ENCODE measurements at regions not wholly inside any gene's neighbourhood (a gene's known extent, or its start where the extent isn't known, plus 50 kb on each side); places are given as distances from the start of the nearest gene placed in this dataset.

DNA sequence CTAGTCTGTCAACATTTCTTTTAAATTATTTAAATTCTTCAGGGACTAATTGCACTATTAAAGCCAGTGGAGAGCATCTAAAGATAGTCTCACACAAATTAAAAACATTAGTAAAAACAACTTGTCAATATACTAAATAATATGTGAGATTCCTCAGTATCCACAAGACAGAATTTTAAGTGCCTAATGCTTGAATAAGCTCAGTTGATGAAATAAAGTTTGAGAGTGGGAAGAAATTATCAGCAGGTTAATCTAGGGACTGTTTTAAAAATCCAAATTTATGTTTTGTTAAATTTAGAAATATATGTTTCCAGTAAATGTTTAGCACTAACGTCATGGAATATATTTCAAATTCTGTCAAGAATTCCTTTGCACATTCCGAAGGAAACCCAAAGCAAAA is 105.2 kb downstream of the SLC41A2 start:
- TF ChIP-seq, protein P1, sequence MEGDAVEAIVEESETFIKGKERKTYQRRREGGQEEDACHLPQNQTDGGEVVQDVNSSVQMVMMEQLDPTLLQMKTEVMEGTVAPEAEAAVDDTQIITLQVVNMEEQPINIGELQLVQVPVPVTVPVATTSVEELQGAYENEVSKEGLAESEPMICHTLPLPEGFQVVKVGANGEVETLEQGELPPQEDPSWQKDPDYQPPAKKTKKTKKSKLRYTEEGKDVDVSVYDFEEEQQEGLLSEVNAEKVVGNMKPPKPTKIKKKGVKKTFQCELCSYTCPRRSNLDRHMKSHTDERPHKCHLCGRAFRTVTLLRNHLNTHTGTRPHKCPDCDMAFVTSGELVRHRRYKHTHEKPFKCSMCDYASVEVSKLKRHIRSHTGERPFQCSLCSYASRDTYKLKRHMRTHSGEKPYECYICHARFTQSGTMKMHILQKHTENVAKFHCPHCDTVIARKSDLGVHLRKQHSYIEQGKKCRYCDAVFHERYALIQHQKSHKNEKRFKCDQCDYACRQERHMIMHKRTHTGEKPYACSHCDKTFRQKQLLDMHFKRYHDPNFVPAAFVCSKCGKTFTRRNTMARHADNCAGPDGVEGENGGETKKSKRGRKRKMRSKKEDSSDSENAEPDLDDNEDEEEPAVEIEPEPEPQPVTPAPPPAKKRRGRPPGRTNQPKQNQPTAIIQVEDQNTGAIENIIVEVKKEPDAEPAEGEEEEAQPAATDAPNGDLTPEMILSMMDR (IDR thresholded peaks at IDR 0.05) = no peak
- TF ChIP-seq POLR2A (IDR thresholded peaks at IDR 0.05) (no peak), EP300 (IDR thresholded peaks at IDR 0.05) (no peak)

Measured in sigmoid colon (tissue), 4 donors.